GM12878 (cell line): ENCODE measurements at regions not wholly inside any gene's neighbourhood (a gene's known extent, or its start where the extent isn't known, plus 50 kb on each side); places are given as distances from the start of the nearest gene placed in this dataset.

Source experiments
- ATAC-seq: fragments of 200-7000 bp; cut with Tn5 transposase; 3 replicates; pipeline ENCODE4 v1.9.1; 2020; ENCODE audit warnings: mild to moderate bottlenecking, moderate library complexity
- BruUV-seq: library from RNA; stranded (reverse); fragments of 400-500 nt; replicated peaks from 2 replicates; lab custom pipeline; 2021; lab: Mats Ljungman, UMichigan
- CTCF ChIA-PET: fragments of 300-600 bp; sonication (Branson Sonifier 250); formaldehyde crosslinking; extraction: SDS; loops from one replicate; lab custom pipeline; 2021; ENCODE audit warnings: inconsistent platforms; lab: Yijun Ruan, JAX
- POLR2A ChIA-PET: fragments of 350-600 bp; formaldehyde crosslinking; extraction: SDS; loops from one replicate; lab custom pipeline; 2021; ENCODE audit warnings: inconsistent platforms; lab: Charles Lee
- RAD21 ChIA-PET: fragments of 300-600 bp; sonication (Branson Sonifier 250); formaldehyde crosslinking; loops from one replicate; lab custom pipeline; 2023; ENCODE audit warnings: antibody characterized with exemption; ENCODE audit not compliant: unreplicated experiment; lab: Charles Lee
- SMC1A ChIA-PET: fragments of 300-600 bp; sonication (Branson Sonifier 250); formaldehyde crosslinking; loops from one replicate; lab custom pipeline; 2023; ENCODE audit not compliant: unreplicated experiment, uncharacterized antibody; lab: Charles Lee
- DNase-seq: peaks from one replicate; pipeline ENCODE4 v3.0.0-alpha.2; 2011; ENCODE audit warnings: low read depth, low spot score
- FAIRE-seq: peaks from 3 replicates; lab custom pipeline; 2011; peaks lifted over from hg19 to GRCh38; lab: Jason Lieb, UNC
- H2AFZ ChIP-seq: 2 replicates; pipeline ENCODE4 v1.6.0; 2011; ENCODE audit warnings: low read depth, low read length, control low read depth; ENCODE audit not compliant: control insufficient read depth
- H3K27ac ChIP-seq: 2 replicates; pipeline ENCODE4 v1.5.1; 2011; ENCODE audit warnings: control low read depth; ENCODE audit not compliant: control insufficient read depth, insufficient read depth
- H3K27me3 ChIP-seq, 2 experiments: replicated peaks in 1 of 2; 2 replicates each; pipeline versions ENCODE4 v1.6.0 to v1.6.1; 2011; ENCODE audit warnings: low read length in 1 of 2; ENCODE audit not compliant: control insufficient read depth in 2 of 2, insufficient read depth in 2 of 2
- H3K36me3 ChIP-seq, 2 experiments: 2 replicates each; pipeline ENCODE4 v1.5.1; 2011; ENCODE audit warnings: low read length in 1 of 2; ENCODE audit not compliant: control insufficient read depth in 2 of 2, insufficient read depth in 2 of 2
- H3K4me1 ChIP-seq: 2 replicates; pipeline ENCODE4 v1.6.1; 2011; ENCODE audit warnings: mild to moderate bottlenecking, low read length, moderate library complexity, mixed read lengths; ENCODE audit not compliant: control insufficient read depth, insufficient read depth
- H3K4me2 ChIP-seq: 2 replicates; pipeline ENCODE4 v1.6.0; 2011; ENCODE audit warnings: control low read depth; ENCODE audit not compliant: control insufficient read depth, insufficient read depth
- H3K4me3 ChIP-seq: fragments of 200-600 bp; sonication (generic); 2 replicates; pipeline ENCODE4 v1.5.1; 2016
- H3K79me2 ChIP-seq: 2 replicates; pipeline ENCODE4 v1.6.0; 2011; ENCODE audit warnings: low read length; ENCODE audit not compliant: control insufficient read depth, insufficient read depth
- H3K9ac ChIP-seq: 2 replicates; pipeline ENCODE4 v1.8.0; 2011; ENCODE audit warnings: low read length, control low read depth, mixed read lengths; ENCODE audit not compliant: control insufficient read depth, insufficient read depth
- H3K9me3 ChIP-seq: replicated peaks from 3 replicates; pipeline ENCODE4 v1.5.1; 2011; ENCODE audit warnings: mild to moderate bottlenecking, low read length; ENCODE audit not compliant: control insufficient read depth, insufficient read depth
- H4K20me1 ChIP-seq: 2 replicates; pipeline ENCODE4 v1.6.0; 2011; ENCODE audit not compliant: control insufficient read depth, insufficient read depth
- BHLHE40 ChIP-seq, 2 experiments: fragments of 450-650 bp in 1 of 2; IDR thresholded peaks; 2 replicates each; pipeline ENCODE4 v1.6.1; 2011 to 2017; ENCODE audit warnings: low read depth in 2 of 2, borderline replicate concordance in 1 of 2, improper control_type of control experiment in 1 of 2, low read length in 1 of 2, mild to moderate bottlenecking in 1 of 2
- ESRRA ChIP-seq: IDR thresholded peaks from 2 replicates; pipeline ENCODE4 v1.6.1; 2012; ENCODE audit warnings: mild to moderate bottlenecking, low read length, improper control_type of control experiment
- NFYB ChIP-seq: IDR thresholded peaks from 2 replicates; pipeline ENCODE4 v1.6.1; 2011; ENCODE audit warnings: low read depth, mild to moderate bottlenecking, low read length, improper control_type of control experiment, moderate library complexity; ENCODE audit not compliant: insufficient read depth
- TCF12 ChIP-seq: IDR thresholded peaks from 2 replicates; pipeline ENCODE4 v1.6.1; 2011; ENCODE audit warnings: low read depth, mild to moderate bottlenecking, low read length
- WGBS: methylation state at CpG from one replicate; pipeline ENCODE4 v1.1.6; 2016; ENCODE audit warnings: low lambda C conversion rate; ENCODE audit not compliant: insufficient replicate concordance, insufficient coverage; ENCODE audit errors: missing lambda C conversion rate; 5-methylcytosine and 5-hydroxymethylcytosine counted together
- in situ Hi-C: fragments of 300-500 bp; cut with MboI; formaldehyde crosslinking; loops from 9 replicates; pipeline ENCODE4 v1.14.3; 2018; ENCODE audit warnings: mixed read lengths
- intact Hi-C: fragments of 100-400 bp; cut with micrococcal nuclease; formaldehyde crosslinking; loops from one replicate; pipeline ENCODE4 v1.14.2; 2022; ENCODE audit not compliant: unreplicated experiment
- TF ChIP-seq, protein P1 (sequence below): fragments of 450-650 bp; formaldehyde crosslinking; IDR thresholded peaks from 2 replicates; pipeline ENCODE4 v1.5.0; 2022; ENCODE audit warnings: mild to moderate bottlenecking, missing genetic modification characterization

DNA sequence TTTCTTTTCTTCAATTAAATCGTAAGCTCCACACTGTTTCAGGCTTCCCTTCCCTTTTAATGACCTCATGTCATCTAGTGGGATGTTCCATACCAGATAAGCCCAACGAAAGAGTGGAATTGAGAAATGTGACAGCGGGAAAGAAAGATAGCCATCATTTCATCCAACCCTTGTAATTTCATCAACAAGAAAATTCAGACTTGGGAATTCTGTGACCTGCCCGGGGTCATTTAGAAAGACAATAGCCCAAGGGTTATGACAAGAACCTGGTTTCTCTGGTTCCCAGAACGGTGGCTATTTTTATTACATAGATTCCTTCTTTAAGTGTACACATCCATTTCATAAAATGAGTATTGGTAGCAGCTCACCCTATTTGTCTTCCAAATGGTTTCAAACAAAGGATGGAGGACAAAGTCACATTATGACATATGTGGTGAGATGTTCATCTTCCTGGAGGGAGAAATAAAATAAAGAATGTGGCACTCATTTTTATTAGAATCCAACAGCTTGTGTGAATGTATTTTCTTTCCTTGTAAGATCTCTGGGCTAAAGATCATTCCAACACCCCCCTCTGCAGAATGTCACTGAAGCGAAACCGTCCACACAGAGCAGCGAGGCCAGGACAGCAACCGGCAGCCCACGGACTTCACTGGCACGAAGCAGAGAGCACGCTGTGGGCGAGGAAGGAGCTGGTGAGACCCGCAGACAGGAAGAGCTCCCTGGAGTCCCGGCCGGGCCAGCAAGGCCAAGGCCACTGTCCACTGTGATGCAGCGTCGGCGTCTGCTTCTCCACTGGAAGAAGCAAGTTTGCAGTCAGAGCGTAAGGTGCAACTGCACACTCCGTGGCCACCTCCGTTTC lies 199.9 kb downstream of the KLF6 start:
- POLR2A ChIA-PET: no interaction called here
- Histone ChIP-seq H3K9me3 (no peaks in the 10 kb centered on the region), H3K4me1 (no peaks in the 10 kb centered on the region), H3K4me3 (no peak overlapping the region), H3K36me3 (no peaks in the 10 kb centered on the region), H3K79me2 (no peaks in the 10 kb centered on the region), H3K27ac (no peak overlapping the region), H4K20me1 (no peaks in the 10 kb centered on the region), H3K27me3 (peaks cover 0 to 3% of the 10 kb centered on the region in 2 experiments; a peak in 1 of 4 replicates), H3K4me2 (no peak overlapping the region), H3K9ac (no peak overlapping the region), H2AFZ (no peak overlapping the region)
- intact Hi-C loops: no loop called here
- SMC1A ChIA-PET: no interaction called here
- DNase-seq: no peak
- ATAC-seq: no peak
- RAD21 ChIA-PET: no interaction called here
- CTCF ChIA-PET: interaction anchor here (1.0 kb wide), 1 partner anchor 9 kb away, joined by 3 read pairs; no protein-coding TSS in a partner anchor
- TF ChIP-seq, protein P1, sequence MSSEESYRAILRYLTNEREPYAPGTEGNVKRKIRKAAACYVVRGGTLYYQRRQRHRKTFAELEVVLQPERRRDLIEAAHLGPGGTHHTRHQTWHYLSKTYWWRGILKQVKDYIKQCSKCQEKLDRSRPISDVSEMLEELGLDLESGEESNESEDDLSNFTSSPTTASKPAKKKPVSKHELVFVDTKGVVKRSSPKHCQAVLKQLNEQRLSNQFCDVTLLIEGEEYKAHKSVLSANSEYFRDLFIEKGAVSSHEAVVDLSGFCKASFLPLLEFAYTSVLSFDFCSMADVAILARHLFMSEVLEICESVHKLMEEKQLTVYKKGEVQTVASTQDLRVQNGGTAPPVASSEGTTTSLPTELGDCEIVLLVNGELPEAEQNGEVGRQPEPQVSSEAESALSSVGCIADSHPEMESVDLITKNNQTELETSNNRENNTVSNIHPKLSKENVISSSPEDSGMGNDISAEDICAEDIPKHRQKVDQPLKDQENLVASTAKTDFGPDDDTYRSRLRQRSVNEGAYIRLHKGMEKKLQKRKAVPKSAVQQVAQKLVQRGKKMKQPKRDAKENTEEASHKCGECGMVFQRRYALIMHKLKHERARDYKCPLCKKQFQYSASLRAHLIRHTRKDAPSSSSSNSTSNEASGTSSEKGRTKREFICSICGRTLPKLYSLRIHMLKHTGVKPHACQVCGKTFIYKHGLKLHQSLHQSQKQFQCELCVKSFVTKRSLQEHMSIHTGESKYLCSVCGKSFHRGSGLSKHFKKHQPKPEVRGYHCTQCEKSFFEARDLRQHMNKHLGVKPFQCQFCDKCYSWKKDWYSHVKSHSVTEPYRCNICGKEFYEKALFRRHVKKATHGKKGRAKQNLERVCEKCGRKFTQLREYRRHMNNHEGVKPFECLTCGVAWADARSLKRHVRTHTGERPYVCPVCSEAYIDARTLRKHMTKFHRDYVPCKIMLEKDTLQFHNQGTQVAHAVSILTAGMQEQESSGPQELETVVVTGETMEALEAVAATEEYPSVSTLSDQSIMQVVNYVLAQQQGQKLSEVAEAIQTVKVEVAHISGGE (CRISPR knock-in tag): no peak
- TF ChIP-seq NFYB (no peak), TCF12 (no peak), BHLHE40 (IDR thresholded peaks at IDR 0.05; ENCODE audit: borderline replicate concordance in 1 of 2, low read depth in 2 of 2, low read length in 1 of 2) (no peak), ESRRA (no peak)
- no peak for FAIRE-seq
- no TSS peak for BruUV-seq
- WGBS: 52% methylated on average over 22 of the region's 22 CpGs
- in situ Hi-C loops: no loop called here
